C1 segment of cervical spinal cord (tissue), 14 donors: ENCODE measurements at regions not wholly inside any gene's neighbourhood (a gene's known extent, or its start where the extent isn't known, plus 50 kb on each side); places are given as distances from the start of the nearest gene placed in this dataset.
"Not testable (repeated sequence)": the region's sequence is repeated elsewhere in the genome, so short reads cannot be mapped to it uniquely, and the experiment has no call there.

Experiments
- DNase-seq, 14 donors: peaks; one replicate each; lab custom pipeline; 2025; lab: John Stamatoyannopoulos, UW

DNA sequence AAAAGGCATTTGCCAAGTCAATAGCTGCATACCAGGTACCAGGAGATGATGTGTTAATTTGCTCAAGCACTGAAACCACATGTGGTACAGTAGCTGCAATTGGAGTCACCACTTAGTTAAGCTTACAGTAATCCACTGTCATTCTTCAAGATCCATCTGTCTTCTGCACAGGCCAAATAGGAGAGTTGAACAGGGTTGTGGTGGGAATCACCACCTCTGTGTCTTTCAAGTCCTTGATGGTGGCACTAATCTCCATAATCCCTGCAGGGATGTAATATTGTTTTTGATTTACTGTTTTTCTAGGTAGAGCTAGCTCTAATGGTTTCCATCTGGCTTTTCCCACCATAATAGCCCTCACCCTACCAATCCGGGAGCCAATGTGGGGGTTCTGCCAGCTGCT is 91.9 kb downstream of the FCRL5 start:
- DNase-seq: no peak

DNA sequence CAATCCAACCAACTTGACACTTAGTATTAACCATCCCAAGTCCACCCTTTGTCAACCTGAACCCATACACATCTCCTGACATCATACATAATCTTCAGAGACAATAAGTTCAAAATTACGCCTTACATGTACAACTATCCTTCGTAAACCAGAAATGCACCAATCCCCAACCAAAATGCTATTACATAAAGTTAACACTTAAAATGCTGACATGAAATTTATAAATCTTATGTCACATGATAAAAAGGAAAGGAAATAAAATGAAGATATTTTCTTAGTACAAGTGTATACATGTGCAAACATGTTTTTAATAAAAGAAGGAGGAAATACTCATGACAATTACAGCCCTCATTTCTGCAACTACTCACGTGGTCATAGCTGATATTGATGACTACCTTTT is 95.0 kb downstream of the FCRL5 start:
- no peak for DNase-seq

DNA sequence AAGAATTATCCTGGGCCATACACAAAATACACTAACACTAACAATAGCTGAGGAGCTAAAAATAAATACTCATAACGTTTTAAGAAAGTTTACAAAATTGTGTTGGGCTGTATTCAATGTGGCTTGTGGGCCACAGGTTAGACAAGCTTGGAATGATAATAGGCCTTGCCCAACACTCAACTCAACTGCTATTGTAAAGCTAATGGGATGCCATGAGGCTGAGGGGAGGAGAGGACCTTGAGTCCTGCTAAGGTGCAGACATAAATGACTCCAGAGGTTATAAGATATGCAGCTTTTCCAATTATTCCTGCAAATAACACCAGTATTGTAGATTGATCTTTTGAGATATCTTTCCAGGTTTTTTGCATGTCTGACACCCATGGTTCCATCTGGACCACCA is 97.0 kb downstream of the FCRL5 start:
- DNase-seq: no peak

DNA sequence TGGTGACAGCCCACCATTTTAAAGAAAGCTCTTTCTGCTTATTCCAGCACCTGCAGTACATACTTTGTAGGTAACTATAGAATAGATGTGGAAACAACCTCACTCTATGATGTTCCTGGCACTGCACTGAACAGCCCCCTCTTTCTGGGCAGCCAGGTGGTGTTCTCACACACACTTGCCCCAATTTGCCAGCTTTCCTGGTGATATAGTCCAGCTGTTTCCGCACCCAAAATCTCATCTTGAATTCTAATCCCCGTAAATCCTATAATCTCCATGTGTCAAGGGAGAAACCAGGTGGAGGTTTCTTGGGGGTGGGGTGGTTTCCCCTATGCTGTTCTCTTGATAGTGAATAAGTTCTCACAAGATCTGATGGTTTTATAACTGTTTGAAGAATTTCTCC is 102.2 kb downstream of the FCRL5 start:
- DNase-seq: no peak

DNA sequence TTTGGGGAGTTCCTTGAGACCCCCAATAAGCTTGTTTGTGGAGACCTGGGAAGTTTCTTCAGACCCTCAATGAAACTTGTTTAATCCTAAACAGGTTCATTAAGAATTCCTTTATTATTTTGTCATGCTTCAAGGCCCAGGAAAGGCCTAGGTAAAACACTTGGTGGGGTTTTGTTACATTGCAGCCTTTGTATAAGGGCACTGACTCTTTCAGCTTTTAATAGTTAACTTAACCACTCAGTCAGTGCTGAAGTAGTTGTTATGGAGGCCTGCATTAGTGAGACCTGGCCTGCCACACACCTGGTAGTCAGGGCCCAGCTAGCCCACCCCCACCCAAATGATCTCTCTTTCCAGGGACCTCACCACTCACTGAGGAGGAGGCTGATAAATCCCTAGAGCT is 103.7 kb downstream of the FCRL5 start:
- no peak for DNase-seq

DNA sequence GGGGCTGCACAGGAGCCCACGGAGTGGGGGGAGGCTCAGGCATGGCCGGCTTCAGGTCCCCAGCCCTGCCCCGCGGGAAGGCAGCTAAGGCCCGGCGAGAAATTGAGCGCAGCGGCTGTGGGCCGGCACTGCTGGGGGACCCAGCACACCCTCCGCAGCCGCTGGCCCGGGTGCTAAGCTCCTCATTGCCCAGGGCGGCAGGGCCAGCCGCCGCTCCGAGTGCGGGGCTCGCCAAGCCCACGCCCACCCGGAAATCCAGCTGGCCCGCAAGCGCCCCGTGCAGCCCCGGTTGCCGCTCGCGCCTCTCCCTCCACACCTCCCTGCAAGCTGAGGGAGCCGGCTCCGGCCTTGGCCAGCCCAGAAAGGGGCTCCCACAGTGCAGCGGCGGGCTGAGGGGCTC is 106.0 kb downstream of the FCRL5 start:
- not testable (repeated sequence) for DNase-seq

DNA sequence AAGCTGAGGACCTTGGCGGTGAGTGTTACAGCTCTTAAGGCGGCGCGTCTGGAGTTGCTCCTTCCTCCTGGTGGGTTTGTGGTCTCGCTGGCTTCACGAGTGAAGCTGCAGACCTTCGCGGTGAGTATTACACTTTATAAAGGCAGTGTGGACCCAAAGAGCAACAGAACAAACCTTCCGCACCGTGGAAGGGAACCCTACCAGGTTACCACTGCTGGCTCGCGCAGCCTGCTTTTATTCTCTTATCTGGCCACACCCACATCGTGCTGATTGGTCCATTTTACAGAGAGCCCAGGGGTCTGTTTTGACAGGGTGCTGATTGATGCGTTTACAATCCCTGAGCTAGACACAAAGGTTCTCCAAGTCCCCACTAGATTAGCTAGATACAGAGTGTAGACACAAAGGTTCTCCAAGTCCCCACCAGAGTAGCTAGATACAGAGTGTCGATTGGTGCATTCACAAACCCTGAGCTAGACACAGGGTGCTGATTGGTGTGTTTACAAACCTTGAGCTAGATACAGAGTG is 106.6 kb downstream of the FCRL5 start:
- DNase-seq: not testable (repeated sequence)

DNA sequence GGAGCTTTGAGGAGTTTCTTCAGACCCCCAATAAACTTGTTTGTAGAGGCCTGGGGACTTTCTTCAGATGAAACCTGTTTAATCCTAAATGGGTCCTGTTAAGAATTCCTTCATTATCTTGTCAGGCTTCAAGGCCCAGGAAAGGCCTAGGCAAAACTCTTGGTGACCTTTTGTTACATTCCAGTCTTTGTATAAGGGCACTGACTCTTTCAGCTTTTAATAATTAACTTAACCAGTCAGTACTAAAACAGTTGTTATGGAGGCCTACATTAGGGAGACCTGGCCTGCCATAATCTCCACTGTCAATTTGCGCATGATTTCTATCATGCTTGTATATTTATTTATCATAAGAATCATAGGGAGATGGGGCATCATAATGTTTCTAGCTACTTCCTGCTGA is 110.2 kb downstream of the FCRL5 start:
- no peak for DNase-seq

DNA sequence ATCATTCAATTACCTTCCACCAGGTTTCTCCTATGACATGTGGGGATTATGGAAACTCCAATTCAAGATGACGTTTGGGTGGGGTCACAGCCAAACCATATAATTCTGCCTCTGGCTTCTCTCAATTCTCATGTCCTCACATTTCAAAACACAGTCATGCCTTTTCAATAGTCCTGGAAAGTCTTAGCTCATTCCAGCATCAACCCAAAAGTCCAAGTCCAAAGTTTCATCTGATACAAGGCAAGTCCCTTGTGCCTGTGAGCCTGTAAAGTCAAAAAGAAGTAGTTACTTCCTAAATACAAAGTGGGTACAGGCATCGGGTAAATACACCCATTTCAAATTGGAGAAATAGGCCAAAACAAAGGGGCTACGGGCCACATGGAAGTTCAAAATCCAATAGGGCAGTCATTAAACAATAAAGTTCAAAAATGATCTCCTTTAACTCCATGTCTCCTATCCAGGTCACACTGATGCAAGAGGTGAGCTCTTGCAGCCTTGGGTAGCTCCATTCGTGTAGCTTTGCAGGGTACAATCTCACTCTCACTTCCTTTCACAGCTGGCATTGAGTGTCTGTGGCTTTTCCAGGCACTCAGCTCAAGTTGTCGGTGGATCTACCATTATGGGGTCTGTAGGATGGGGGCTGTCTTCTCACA is 112.9 kb downstream of the FCRL5 start:
- no peak for DNase-seq

DNA sequence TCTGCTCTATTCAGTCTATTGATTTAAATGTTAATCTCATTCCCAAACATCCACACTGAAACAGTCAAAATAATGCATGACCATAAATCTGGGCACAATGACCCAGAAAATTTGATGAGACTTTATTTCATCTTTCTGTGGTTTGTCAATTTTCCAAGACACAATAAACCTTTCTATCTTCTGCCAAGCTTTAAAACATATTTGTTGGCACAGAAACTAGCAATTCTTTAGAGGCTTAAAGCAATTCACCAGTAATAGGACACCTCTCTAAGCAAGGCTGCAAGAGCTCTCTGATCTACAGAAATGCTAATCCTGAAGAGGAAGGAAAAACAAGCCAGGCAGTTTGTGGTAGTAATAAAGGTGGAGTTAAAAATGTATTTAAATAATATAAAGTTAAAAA is 113.7 kb downstream of the FCRL5 start:
- no peak for DNase-seq

DNA sequence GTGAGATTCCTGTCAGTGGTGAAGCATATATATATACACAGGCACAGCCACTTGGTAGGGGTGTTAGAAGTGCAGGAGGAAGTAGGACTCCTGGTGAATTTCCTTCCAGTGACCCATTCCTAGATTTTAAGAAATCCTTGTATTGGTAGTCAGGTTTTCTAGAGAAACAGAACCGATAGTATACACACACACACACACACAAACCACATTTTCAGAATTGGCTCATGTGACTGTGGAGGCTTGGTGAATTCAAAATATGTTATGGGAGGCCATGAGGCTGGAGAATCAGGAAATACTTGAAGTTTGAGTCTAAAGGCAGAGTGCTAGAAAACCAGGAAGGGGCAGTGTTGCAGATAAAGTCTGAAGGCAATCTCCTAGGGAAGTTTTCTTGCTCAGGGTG is 114.2 kb downstream of the FCRL5 start:
- no peak for DNase-seq

DNA sequence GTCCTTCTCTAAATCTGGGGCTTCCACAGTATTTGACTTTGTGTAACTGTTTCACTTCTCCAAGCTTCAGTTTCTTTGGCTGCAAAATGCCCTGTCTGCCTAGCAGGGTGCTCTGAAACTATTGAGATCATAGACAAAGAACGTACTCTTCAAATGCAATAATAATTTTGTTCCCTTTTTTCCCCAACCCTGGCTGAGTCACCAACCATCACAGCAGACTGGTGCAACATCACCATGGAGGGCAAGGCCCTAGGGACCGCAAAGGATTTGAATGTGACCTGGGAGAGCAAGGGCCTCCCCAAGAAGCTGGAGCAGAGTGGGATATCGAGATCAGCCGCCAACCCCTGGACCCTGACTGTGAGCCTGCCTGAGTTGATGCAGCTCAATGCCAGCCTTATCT is 115.0 kb downstream of the FCRL5 start:
- no peak for DNase-seq

DNA sequence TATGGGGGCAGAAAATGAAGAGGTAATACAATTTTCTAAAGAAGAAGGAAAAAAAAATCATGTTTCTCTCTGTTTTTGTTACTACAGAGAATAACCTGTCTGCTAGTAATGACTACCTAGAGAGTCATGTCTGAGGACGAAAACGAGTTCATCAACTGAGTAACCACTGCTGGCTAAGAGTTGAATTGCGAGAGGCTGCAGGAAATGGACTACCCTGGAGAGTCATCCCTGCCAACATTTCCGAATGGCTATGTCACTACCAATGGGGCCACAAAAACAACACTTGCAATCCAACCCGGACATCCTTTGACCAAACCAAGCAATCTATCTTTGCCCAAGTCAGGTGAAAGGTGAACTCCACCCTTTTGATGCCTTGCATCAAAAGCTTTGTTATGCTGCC is 120.6 kb downstream of the FCRL5 start:
- DNase-seq: no peak

DNA sequence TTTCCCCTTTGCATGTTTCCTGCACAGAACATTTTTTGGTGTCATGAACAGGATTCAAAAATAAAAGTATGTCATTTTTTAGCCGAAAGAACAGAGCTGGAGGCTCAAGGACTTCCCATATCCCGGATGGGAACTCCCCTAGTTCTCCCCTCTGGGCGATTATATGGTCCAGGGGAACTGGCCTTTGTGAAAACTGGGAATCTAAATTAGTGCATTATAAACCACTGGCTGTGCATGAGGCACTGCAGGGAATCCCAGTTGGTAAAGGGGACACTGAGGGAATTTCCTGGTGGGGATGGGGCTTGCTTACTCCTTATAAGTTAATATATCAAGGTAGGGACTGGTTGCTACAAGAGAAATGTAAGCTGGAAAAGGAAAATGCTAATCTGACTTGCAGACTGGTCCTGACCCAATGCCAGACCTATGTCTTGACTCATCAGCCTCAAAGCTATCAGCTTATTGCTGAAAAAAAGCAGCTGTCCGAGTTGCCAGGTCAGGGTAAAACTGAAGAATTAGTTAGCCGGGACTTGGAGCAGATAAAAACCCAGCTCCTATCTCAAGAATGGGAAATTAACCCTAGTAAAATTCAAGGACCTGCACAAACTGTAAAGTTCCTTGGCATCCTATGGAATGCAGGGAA is 122.6 kb downstream of the FCRL5 start:
- DNase-seq: no peak

DNA sequence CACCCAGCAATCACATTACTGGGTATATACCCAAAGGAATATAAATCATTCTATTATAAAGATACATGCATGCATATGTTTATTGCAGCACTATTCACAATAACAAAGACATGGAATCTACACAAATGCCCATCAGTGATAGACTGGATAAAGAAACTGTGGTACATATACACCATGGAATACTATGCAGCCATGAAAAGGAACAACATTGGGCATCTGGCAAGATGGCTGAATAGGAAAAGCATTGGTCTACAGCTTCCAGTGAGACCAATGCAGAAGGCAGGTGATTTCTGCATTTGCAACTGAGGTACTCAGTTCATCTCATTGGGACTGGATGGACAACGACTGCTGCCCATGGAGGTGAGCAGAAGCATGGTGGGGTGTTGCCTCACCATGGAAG is 128.6 kb downstream of the FCRL5 start:
- DNase-seq: not testable (repeated sequence)

DNA sequence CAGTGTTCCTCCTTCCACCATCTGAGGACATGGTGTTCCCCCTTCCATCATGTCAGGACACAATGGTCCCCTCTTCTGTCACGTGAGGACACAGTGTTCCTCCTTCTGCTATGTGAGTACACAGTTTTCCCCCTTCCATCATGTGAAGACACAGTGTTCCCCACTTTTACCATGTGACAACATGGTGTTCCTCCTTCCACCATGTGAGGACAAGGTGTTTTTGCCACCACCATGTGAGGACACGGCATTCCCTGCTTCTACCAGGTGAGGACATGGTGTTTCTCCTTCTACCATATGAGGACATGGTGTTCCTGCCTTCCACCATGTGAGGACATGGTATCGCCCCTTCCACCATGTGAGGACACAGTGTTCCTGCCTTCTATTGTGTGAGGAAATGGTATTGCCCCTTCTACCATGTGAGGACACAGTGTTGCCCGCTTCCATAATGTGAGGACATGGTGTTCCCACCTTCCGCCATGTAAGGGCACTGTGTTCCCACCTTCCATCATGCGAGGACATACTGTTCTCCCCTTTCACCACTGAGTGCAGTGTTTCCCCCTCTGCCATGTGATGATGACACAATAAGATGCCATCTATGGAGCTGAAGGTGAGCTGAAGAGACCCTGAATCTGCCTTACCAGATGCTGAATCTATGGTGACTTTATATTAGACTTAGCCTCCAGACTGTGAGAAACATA is 132.3 kb downstream of the FCRL5 start:
- no peak for DNase-seq

DNA sequence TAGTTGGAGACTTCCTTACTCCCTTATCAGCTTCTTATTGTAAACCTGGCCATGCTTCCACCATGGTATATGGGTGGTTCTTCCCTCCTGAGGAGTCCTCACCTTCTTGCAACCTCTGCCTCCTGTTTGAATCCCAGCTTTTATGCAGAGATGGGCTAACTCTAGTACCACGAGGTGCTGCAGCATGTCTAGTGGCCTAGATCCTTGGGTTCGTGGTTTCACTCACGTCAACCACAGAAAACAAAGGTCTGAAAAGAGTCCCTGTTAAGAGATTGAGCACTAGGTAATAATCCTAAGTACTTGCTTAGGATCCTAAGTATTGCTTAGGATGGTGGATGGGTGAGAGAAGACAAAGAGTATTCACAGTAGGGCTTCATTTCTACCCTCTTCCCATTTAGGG is 133.7 kb downstream of the FCRL5 start:
- DNase-seq: no peak

DNA sequence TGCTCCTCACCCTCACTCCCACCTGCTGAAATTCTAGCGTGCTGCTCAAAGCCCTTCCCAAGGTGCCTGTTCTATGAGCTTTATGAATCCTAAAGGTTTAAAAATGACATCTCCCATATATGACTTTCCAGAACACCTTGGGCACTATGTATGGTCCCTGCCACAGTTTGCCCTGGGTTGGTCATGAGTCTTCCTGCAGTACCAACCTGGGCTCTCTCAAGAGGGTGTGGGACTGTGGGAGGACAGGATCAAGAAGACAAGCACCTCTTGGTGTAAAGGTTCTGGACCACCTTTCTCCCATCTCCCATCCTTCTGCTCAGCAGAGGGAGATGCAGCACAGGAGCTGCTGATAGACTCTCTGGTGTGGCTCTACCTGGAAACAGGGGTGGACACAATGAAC is 134.1 kb downstream of the FCRL5 start:
- DNase-seq: no peak

DNA sequence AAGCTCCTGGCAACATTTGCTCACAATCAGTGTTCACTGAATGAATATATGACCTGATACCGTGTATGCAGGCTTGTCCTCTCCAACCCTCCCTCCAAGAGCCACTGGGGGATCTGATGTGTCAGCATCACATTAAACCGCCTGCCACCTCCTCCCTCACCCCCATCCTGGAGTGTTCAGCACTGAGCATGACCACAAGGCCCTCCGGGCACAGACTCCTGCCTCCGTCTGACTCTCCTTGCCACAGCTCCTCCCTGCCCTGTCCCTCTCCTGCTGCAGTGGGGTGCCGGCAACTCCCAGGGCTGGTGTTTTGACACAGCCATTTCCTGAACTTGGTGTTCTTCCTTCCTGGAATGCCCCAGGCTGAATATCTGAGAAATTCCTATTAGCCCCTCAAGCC is 136.7 kb downstream of the FCRL5 start:
- DNase-seq: no peak

DNA sequence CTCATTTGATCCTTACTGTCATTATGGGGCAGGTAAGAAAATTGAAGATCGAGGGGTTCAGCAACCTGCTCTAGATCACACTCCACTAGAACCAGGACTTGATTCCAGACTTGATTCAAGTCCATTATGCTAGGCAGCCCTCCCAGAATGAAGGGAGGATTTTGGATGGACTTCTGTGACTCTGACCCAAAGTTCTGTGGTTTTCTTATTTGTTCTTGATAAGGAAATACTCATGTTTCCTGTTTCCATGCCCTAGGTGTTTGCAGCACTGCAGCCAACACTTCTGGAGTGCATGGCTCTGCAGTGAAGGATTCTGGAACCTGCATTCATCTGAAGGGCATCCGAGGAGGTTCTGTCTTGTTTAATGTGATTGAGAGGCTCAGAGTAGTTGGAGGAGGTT is 140.0 kb downstream of the FCRL5 start:
- no peak for DNase-seq

DNA sequence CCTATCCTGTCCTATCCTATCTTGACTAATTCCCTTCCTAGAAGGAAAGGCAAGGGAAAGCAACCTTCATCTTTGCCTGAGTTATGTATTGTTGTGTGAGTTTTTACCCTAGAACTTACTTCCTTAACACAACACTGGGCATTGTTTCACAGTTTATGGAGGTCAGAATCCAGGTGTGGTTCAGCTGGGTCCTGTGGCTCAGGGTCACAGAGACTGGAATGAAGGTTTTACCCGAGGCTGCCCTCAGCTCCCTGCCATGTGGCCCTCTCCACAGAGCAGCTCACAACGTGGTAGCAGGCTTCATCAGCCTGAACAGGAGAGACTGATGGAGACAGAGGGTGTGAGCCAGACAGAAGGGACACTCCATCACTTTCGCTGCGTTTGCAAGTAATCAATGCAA is 140.5 kb downstream of the FCRL5 start:
- no peak for DNase-seq

DNA sequence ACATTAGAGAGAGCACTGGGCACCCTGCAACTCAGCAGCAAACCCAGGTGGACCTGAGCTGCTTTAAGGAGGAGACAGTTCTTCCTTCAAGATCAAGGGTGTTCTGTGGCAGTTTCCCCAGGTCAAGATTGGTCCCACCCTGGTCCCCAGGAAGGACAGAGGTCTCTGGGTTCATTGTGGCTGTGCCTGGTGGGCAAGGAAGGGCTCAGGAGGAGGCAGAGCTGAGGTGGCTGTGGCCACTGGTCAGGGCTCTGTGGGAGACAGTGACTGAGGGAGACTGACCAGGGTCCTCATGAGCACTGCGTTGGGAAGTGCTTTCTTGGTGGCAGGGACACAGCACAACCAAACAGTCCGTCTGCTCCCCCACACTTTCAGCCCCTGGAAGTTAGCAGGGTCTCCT is 141.3 kb downstream of the FCRL5 start:
- no peak for DNase-seq

DNA sequence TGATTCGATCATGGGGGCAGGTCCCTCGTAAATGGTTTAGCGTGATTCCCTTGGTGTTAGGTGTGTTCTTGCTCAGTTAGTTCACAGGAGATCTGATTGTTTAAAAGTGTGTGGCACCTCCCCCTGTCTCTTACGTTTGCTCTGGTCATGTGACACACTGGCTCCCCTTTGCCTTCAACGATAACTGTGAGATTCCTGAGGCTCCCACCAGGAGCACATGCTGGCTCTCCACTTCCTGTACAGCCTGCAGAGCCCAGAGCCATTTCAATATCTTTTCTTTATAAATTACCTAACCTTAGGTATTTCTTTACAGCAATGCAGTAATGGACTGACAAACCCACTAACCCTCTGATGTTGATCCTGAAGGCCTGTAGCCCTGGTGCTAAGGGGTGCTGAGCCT is 141.9 kb downstream of the FCRL5 start:
- no peak for DNase-seq
